HL-60 (cell line): ENCODE measurements at regions not wholly inside any gene's neighbourhood (a gene's known extent, or its start where the extent isn't known, plus 50 kb on each side); places are given as distances from the start of the nearest gene placed in this dataset.

ENCODE experiments used
- DNase-seq, 2 experiments: peaks; one replicate each; pipeline ENCODE4 v3.0.0-alpha.2; 2010 to 2020; ENCODE audit warnings: low read depth in 1 of 2, low spot score in 1 of 2
- H3K27ac ChIP-seq: fragments of 250-450 bp; sonication (Bioruptor Pico); replicated peaks from 2 replicates; pipeline ENCODE4 v1.5.1; 2020; ENCODE audit warnings: mild to moderate bottlenecking, moderate library complexity
- H3K27me3 ChIP-seq: fragments of 250-450 bp; sonication (Bioruptor Pico); 2 replicates; pipeline ENCODE4 v1.5.1; 2021; ENCODE audit warnings: mild to moderate bottlenecking, moderate library complexity; ENCODE audit not compliant: insufficient read depth, poor library complexity, severe bottlenecking
- H3K4me3 ChIP-seq: replicated peaks from 2 replicates; pipeline ENCODE4 v1.5.1; 2011; ENCODE audit warnings: mild to moderate bottlenecking, control low read depth, low read length; ENCODE audit not compliant: insufficient read depth
- CTCF ChIP-seq: IDR thresholded peaks from one replicate; pipeline ENCODE4 v1.5.1; 2011; ENCODE audit warnings: low read length, control low read depth, inconsistent platforms; ENCODE audit not compliant: insufficient read depth
- GABPA ChIP-seq: IDR thresholded peaks from 2 replicates; pipeline ENCODE4 v1.6.1; 2012; ENCODE audit warnings: low read depth
- POLR2AphosphoS5 ChIP-seq: IDR thresholded peaks from 2 replicates; pipeline ENCODE4 v1.6.1; 2012; ENCODE audit warnings: low read depth
- REST ChIP-seq: IDR thresholded peaks from 2 replicates; pipeline ENCODE4 v1.6.1; 2012; ENCODE audit warnings: low read depth; ENCODE audit not compliant: insufficient replicate concordance
- SPI1 ChIP-seq: IDR thresholded peaks from 2 replicates; pipeline ENCODE4 v1.6.1; 2012; ENCODE audit warnings: low read depth, mild to moderate bottlenecking, borderline replicate concordance

- H3K4me3 ChIP-seq: no peak overlapping the region
- DNase-seq: no peak
- no peaks in the 10 kb centered on the region for H3K27me3 ChIP-seq
- TF ChIP-seq POLR2AphosphoS5: no peak
- no peak for TF ChIP-seq CTCF
- no peak for TF ChIP-seq SPI1
- no peak for TF ChIP-seq REST
- no peak for TF ChIP-seq GABPA
- no peak overlapping the region for H3K27ac ChIP-seq
Measured at GRCh38 chr2:6789559-6790138, 76.1 kb downstream of the CMPK2 start.

GRCh38 chr2:6791682-6792081 is 74.0 kb downstream of the CMPK2 start:
- TF ChIP-seq REST: no peak
- TF ChIP-seq SPI1: no peak
- TF ChIP-seq CTCF: no peak
- no peak for TF ChIP-seq GABPA
- no peak for TF ChIP-seq POLR2AphosphoS5
- Histone ChIP-seq H3K27me3 (no peaks in the 10 kb centered on the region), H3K27ac (no peak overlapping the region), H3K4me3 (no peak overlapping the region)
- no peak for DNase-seq

GRCh38 chr2:6792883-6793282 is 72.8 kb downstream of the CMPK2 start:
- TF ChIP-seq SPI1: no peak
- no peak for TF ChIP-seq REST
- TF ChIP-seq POLR2AphosphoS5: no peak
- no peak for TF ChIP-seq CTCF
- no peak for TF ChIP-seq GABPA
- H3K27me3 ChIP-seq: no peaks in the 10 kb centered on the region
- H3K27ac ChIP-seq: no peak overlapping the region
- H3K4me3 ChIP-seq: no peak overlapping the region
- DNase-seq: no peak
